Loucy (cell line): ENCODE measurements at regions not wholly inside any gene's neighbourhood (a gene's known extent, or its start where the extent isn't known, plus 50 kb on each side); places are given as distances from the start of the nearest gene placed in this dataset.
"Not testable (repeated sequence)": the region's sequence is repeated elsewhere in the genome, so short reads cannot be mapped to it uniquely, and the experiment has no call there.

Experiments
- H2AFZ ChIP-seq: fragments of 200-600 bp; sonication (generic); 2 replicates; pipeline ENCODE4 v1.6.0; 2016; ENCODE audit warnings: antibody characterized with exemption, mild to moderate bottlenecking, low read length, moderate library complexity
- H3F3A ChIP-seq: fragments of 200-600 bp; 2 replicates; pipeline ENCODE4 v1.6.0; 2016; ENCODE audit warnings: antibody characterized with exemption, low read depth, mild to moderate bottlenecking
- H3K27me3 ChIP-seq: fragments of 200-600 bp; sonication (generic); 2 replicates; pipeline ENCODE4 v1.6.1; 2014; ENCODE audit warnings: low read length, mild to moderate bottlenecking; ENCODE audit not compliant: insufficient read depth, poor library complexity, severe bottlenecking
- H3K36me3 ChIP-seq: fragments of 200-600 bp; sonication (generic); 2 replicates; pipeline ENCODE4 v1.6.1; 2016; ENCODE audit warnings: low read length; ENCODE audit not compliant: insufficient read depth
- H3K4me1 ChIP-seq: fragments of 200-600 bp; sonication (generic); 2 replicates; pipeline ENCODE4 v1.5.1; 2014; ENCODE audit warnings: low read length, mild to moderate bottlenecking; ENCODE audit not compliant: insufficient read depth, poor library complexity, severe bottlenecking
- H3K4me2 ChIP-seq: fragments of 200-600 bp; sonication (generic); 2 replicates; pipeline ENCODE4 v1.6.0; 2014; ENCODE audit warnings: antibody characterized with exemption, low read length, low read depth, mild to moderate bottlenecking; ENCODE audit not compliant: poor library complexity, severe bottlenecking
- H3K4me3 ChIP-seq: fragments of 200-600 bp; sonication (generic); 2 replicates; pipeline ENCODE4 v1.5.1; 2014; ENCODE audit warnings: low read length, mild to moderate bottlenecking, mixed read lengths; ENCODE audit not compliant: poor library complexity, severe bottlenecking
- H3K79me2 ChIP-seq: fragments of 200-600 bp; sonication (generic); 2 replicates; pipeline ENCODE4 v1.6.1; 2014; ENCODE audit warnings: low read length; ENCODE audit not compliant: insufficient read depth
- H3K9ac ChIP-seq: fragments of 200-600 bp; sonication (generic); 2 replicates; pipeline ENCODE4 v1.6.0; 2014; ENCODE audit warnings: mild to moderate bottlenecking, low read depth, low read length, moderate library complexity; ENCODE audit not compliant: poor library complexity, severe bottlenecking
- H3K9me2 ChIP-seq: fragments of 200-600 bp; sonication (generic); replicated peaks from 2 replicates; pipeline ENCODE4 v1.6.1; 2016; ENCODE audit warnings: low read depth, low read length, mixed read lengths
- H3K9me3 ChIP-seq: fragments of 200-600 bp; sonication (generic); 2 replicates; pipeline ENCODE4 v1.6.1; 2014; ENCODE audit warnings: mild to moderate bottlenecking, antibody characterized with exemption, low read length, low read depth; ENCODE audit not compliant: insufficient read depth
- H4K20me1 ChIP-seq: fragments of 200-600 bp; sonication (generic); 2 replicates; pipeline ENCODE4 v1.6.0; 2014; ENCODE audit warnings: antibody characterized with exemption, low read length, mild to moderate bottlenecking; ENCODE audit not compliant: insufficient read depth, poor library complexity, severe bottlenecking
- EZH2phosphoT487 ChIP-seq: fragments of 200-600 bp; IDR thresholded peaks from 2 replicates; pipeline ENCODE4 v1.6.1; 2018; ENCODE audit warnings: antibody characterized with exemption, mild to moderate bottlenecking, moderate library complexity, borderline replicate concordance
- TF ChIP-seq, protein P1 (sequence below): fragments of 200-600 bp; sonication (generic); conservative IDR thresholded peaks from 2 replicates; pipeline ENCODE4 v1.5.1; 2014; ENCODE audit warnings: mild to moderate bottlenecking, antibody characterized with exemption, low read length

DNA sequence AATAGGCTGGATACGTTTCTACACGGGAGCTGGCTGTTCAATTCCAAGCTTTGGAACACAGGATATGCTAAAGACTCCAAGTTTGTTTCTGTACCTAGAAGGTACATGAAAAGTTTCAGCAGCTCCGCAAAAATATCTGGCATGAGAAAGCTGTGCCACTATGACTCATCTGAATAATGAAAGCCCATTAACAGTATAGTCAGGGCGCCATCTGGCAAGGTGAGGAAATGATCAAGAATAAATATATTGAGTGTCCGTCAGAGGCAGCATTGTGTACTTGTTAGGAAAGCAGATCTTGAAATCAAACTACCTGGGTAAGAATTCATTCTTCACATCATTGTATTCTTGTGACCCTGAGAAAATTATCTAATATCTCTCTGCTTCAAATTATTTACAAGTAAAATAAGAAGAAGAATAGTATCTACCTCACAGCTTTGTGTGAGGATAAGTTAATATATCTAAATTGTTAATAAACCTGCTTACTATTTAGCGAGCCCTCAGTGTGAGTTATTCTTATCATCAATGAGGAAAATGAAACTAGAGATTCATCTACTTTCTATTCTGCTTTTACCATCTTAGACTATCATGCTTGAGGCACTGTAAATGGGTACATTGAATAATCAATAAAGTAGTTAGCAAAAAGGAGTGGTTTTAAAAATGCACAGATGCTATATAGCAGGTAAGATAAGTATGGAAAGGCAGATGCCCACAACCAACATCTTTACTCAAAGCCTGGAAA is 53.5 kb downstream of the FSCB start:
- H3K9me2 ChIP-seq = no peaks in the 10 kb centered on the region
- TF ChIP-seq, protein P1, sequence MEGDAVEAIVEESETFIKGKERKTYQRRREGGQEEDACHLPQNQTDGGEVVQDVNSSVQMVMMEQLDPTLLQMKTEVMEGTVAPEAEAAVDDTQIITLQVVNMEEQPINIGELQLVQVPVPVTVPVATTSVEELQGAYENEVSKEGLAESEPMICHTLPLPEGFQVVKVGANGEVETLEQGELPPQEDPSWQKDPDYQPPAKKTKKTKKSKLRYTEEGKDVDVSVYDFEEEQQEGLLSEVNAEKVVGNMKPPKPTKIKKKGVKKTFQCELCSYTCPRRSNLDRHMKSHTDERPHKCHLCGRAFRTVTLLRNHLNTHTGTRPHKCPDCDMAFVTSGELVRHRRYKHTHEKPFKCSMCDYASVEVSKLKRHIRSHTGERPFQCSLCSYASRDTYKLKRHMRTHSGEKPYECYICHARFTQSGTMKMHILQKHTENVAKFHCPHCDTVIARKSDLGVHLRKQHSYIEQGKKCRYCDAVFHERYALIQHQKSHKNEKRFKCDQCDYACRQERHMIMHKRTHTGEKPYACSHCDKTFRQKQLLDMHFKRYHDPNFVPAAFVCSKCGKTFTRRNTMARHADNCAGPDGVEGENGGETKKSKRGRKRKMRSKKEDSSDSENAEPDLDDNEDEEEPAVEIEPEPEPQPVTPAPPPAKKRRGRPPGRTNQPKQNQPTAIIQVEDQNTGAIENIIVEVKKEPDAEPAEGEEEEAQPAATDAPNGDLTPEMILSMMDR = no peak
- no peaks in the 10 kb centered on the region for H3K4me1 ChIP-seq
- H3K9ac ChIP-seq = no peak overlapping the region
- no peaks in the 10 kb centered on the region for H3K27me3 ChIP-seq
- no peaks in the 10 kb centered on the region for H3K79me2 ChIP-seq
- no peaks in the 10 kb centered on the region for H4K20me1 ChIP-seq
- no peaks in the 10 kb centered on the region; the same call in 1 of the 2 replicates for H3K9me3 ChIP-seq
- H3K36me3 ChIP-seq = no peaks in the 10 kb centered on the region
- H3F3A ChIP-seq = no peaks in the 10 kb centered on the region
- H3K4me3 ChIP-seq = no peak overlapping the region
- H3K4me2 ChIP-seq = no peak overlapping the region
- no peak overlapping the region for H2AFZ ChIP-seq

- H3K27me3 ChIP-seq, H4K20me1 ChIP-seq, H3K9me3 ChIP-seq, H3F3A ChIP-seq, H3K4me2 ChIP-seq, H3K9me2 ChIP-seq, H3K4me1 ChIP-seq, H3K79me2 ChIP-seq, H3K36me3 ChIP-seq, H3K9ac ChIP-seq, H3K4me3 ChIP-seq, H2AFZ ChIP-seq: not testable (repeated sequence)
These were observed 56.9 kb downstream of the FSCB start for GRCh38 chr14:44450232-44450631.

DNA sequence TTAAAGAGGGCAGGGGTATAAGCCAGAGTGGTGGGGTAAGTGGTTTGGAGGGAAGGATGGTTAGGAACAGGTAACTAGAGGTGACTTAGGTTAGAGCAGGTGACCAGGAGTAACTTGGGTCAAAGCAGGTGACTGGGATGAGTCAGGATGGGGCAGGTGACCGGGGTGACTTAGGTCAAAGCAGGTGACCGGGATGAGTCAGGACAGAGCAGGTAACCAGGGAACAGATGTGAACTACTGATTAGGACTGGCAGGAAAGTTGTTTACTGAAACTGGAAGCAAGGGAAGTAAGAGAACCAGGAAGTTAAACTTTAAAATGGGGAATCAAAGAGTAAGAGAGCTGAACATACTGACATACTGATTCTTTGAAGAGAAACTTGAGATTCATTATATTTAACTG is 57.4 kb downstream of the FSCB start:
- no peaks in the 10 kb centered on the region for H3K27me3 ChIP-seq
- no peaks in the 10 kb centered on the region for H3K36me3 ChIP-seq
- TF ChIP-seq, protein P1 = no peak
- TF ChIP-seq EZH2phosphoT487 = no peak
- H3K9me2 ChIP-seq = no peaks in the 10 kb centered on the region
- no peak overlapping the region for H3K9ac ChIP-seq
- H3K4me1 ChIP-seq = no peaks in the 10 kb centered on the region
- H3F3A ChIP-seq = no peaks in the 10 kb centered on the region
- no peak overlapping the region for H3K4me2 ChIP-seq
- H3K9me3 ChIP-seq = no peaks in the 10 kb centered on the region
- no peaks in the 10 kb centered on the region for H3K79me2 ChIP-seq
- no peaks in the 10 kb centered on the region for H4K20me1 ChIP-seq
- no peak overlapping the region for H2AFZ ChIP-seq
- H3K4me3 ChIP-seq = no peak overlapping the region

DNA sequence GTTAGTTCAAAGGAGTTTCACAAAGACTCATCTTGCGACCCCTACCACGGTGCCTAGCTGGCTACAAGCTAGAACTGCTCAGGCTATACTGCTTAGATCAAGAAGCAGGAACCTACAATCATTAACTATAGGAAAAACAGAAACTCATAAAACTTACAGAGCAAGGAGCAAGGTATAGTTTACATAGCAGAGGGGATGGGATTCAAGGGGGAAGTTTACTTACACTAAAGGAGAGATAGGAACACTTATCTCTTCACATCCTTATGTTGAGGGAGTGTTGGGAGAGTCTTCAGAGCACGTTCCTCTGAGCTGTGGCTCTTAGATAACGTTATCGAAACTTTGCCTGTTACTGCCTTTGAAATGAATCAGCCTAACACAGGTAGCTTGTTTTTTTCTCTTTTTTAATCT is 58.1 kb downstream of the FSCB start:
- no peak for TF ChIP-seq EZH2phosphoT487
- TF ChIP-seq, protein P1 = no peak
- Histone ChIP-seq H2AFZ (no peak overlapping the region), H3K79me2 (no peaks in the 10 kb centered on the region), H3K36me3 (no peaks in the 10 kb centered on the region), H3K27me3 (no peaks in the 10 kb centered on the region), H3F3A (no peaks in the 10 kb centered on the region), H3K9me3 (no peaks in the 10 kb centered on the region), H4K20me1 (no peaks in the 10 kb centered on the region), H3K4me2 (no peak overlapping the region), H3K4me3 (no peak overlapping the region), H3K9me2 (no peaks in the 10 kb centered on the region), H3K4me1 (no peaks in the 10 kb centered on the region), H3K9ac (no peak overlapping the region)
